Glomerular visceral epithelial cell (primary cell): ENCODE measurements at regions not wholly inside any gene's neighbourhood (a gene's known extent, or its start where the extent isn't known, plus 50 kb on each side); places are given as distances from the start of the nearest gene placed in this dataset.

Experiments used
- DNase-seq: peaks from one replicate; pipeline ENCODE4 v3.0.0-alpha.2; 2016; ENCODE audit errors: extremely low spot score

DNA sequence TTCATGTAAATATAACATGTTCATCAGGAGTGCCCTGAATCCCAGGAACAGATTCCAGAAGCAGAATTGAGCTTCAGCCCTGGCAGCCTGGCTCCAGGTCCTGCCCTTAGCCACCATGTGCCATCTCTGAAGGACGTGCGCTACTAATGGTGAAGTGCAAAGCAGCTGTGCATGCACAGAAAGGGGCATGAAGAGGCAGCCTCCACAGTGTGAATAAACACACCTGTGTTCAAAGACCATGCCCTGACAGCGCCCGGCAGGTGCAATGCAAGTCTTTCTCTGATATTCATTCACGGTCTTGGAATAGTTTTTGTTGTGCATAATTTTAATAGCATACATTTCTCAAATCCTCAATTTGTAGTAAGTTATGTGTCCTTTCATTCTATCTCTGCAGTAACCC is 250.4 kb upstream of the TCERG1L start:
- no peak for DNase-seq

DNA sequence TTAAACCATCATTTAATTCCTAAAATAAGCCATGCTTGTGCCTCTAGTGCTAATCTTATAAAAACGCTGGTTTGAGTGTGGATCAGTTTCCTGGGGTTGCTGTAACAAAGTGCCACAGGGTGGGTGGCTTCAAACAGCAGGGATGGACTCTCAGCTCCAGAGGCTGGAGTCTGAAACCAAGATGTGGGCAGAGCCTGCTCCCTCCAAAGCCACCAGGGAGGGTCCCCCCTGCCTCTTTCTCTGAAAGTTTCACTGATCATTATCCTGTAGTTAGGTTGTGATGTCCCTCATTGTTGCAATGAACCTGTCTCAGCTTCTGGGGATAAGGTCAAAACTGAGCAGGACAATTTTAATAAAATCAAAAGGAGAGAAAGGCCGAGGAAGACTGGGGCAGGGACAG is 251.9 kb upstream of the TCERG1L start:
- DNase-seq = no peak

DNA sequence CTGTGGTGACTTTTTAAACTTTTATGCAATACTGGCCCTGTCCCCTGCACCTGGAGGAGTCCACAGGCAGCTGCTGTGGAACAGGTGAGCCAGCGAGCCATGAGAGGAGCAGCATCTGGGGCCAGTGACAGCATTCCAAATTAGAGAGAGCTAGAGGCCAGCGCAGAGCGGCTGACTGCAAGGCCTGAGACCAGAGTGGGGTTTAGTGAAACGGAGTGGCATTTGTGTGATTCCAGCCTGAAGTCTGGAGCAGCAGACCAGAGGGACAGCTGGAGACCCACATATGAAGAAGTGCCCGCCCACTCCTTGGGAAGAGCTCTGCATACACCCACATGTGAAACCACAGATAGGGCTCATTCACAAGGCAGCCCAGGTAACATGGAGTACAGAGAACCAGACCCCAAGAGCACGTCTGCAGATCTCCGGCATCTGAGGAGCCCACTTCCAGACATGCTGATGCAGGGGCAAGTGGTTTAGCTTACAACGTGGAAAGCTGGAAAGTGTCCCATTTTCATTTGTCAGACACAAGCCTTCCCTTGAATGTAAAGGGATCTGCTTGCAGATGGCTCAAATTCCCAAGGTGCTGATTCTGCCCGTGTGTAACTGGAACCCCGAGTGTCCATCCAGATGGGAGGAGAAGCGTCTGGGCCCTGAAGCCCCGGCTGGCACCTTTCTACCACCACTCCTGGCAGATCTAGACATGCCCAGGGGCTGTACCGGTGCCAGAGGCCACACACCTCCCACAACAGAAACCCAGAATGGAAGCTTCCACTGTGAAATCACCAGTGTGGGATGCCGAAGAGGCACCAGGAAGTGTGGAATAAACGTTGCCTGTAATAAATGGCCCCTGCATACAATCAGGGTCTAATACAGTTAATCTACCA is 256.0 kb upstream of the TCERG1L start:
- DNase-seq = no peak

DNA sequence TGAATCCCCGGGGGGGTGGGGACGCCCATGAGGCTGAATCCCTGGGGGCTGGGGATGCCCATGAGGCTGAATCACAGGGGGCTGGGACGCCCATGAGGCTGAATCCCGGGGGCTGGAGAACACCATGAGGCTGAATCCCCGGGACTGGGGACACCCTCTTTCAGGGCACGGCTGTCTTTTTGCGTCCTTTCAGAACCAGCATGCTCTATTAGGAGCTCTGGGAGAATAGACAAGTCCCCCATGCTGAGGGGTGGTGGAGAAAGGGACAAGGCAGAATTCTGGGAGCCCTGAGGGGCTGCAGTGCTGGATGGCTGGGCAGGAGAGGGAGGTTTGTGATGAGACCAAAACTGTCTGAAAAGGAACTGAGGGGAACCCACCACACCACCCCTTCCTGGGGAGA is 257.3 kb upstream of the TCERG1L start:
- no peak for DNase-seq

DNA sequence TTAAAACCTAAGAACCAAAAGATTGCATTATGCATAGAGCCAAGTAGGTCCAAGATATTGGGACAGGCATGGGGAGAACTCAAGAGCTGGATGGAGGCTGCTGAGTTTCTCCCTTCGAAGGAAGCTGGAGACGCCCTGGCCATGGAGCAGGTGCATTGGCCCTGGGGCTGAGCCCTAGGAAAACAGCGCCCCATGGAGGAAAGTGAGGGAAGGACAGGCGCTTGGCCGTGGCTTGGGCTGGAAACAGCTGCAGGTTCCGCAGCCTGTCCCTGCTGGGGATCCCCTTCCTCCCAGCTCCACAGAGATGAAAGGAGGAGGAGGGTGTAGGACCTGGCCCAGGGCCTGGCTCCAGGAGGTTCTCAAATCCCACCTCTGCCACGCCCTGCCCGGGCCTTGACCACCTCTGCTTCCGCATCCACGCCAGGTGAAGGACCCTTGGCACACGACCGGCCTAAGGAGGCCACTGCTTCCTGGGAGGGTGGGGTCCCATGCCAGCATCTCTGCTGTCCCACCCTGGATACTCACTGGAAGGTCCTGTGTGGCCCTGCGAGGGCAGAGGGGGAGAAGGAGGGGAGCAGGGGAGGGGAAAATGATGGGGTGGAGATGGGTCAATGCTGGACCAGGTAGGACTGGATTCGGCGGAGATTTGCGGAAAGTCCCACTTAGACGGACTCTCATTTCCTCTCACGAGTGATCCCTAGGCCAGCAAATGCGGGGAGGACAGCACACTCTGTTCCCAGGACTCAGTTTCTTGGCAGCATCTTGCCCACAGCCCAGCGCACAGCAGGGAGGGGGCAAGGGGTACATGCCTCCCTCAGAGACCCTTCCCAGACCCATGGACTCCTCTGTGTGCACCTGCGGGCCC is 258.6 kb upstream of the TCERG1L start:
- DNase-seq = no peak

DNA sequence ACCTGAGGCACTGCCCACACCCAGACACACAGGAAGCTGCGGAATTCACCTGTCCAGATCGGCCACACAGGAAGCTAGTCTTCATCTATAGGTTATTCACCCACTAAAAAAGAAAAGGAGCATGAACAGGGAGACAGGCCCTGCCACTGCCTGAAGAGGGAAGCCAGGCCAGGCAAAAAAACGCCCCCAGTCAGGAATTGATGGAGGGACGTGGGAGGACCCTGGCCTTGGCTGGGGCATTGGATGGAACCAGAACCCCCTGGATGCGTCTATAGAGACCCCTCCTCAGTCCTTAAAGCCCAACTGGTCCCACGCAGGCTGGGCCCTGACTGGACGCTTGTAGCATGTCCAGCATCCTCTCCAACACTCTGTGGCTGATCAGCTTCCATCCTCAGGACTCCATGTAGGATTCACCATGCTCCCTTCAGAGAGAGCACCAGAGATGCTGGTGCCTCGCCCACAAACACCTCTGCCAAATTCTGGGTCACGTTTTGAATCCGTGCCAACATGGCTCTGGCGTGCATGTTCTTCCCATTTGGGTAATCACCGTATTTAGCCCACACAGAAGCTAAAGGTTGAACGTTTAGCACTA is 259.3 kb upstream of the TCERG1L start:
- DNase-seq = no peak

DNA sequence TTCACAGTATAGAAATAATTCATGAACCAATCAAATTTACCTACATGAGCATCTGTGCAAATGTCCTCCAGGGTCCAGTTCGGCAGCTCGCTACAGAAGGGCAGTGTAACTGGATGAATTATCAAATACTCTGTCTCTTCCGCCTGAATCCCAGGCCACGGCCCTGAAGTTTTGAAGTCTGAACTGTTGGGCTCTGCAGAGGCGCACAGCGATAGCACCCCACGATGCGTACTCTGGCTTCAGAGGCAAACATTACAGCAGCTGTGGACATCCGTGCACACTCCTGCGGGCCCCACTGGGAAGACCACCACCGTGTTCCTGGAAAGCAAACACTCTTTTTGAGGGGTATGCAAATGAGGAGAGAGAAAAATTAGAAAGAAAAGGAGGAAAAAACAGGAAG is 259.8 kb upstream of the TCERG1L start:
- no peak for DNase-seq

DNA sequence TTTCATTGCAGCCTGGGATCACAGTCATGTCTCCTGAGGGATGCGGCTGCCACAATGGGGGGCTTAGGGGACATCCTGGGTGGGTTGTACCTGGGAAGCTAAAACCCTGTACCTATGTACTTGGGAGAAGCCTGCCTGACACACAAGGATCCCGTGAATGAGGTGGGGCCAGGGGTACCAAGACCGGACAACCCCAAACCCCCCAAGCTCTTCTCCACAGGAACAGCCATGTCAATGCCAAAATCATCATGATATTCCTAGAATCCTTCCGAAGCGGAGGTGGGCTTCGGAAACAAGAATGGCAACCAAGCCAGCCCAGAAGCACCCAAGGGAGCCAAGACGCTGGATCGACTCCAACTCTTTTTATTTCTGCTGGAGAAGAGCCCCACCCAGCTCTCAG is 260.3 kb upstream of the TCERG1L start:
- no peak for DNase-seq

DNA sequence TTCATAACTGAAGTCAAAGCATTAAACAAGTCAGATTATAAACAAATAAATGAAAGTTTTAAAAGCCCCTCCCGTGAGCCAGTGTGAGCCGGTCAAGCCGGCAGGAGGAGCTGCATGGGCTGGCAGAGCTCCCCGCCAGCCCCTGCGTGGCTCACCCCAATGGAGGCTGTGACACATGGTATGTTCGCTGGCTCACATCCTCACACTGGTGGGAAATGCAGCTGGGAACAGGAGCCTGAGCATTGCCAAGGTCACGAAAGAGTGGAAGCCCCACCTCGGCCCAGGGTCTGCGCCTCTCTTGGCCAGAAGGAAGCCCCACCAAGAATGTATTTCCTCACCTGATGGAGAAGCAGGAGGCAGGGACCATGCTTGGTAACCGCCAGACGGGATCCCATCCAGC is 261.7 kb upstream of the TCERG1L start:
- no peak for DNase-seq

DNA sequence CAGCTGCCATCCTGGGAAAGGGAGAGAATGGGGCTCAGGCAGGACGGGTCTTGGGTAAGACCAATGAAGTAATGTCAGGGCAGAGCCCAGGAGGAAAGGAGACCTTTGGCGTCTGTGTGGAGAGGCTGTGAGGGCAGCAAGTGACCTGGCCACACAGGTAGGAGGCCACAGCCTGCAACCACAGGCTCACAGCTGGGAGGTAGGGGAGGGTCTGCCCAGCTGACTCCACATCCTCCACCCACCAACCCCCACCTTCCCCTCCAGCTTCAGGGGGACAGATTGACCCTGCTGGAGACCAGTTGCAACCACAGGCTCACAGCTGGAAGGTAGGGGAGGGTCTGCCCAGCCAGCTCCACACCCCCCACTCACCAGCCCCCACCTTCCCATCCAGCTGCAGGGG is 262.2 kb upstream of the TCERG1L start:
- DNase-seq = no peak

DNA sequence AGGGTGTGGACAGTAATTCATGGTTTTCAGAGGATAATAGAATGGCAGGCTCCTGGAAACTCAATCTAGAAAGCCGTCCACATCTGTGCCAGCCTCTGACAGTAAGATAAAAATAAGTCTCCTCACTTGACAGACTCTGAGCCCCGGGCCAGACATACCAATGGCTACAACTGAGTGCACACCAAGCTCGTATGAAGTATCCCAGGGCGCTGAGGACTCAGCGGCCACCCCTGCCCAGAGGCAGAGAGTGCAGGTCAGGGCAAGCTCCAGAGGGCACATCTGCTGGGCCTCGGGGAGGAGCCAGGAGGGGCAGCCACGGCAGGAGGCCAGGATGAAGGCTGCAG is 262.8 kb upstream of the TCERG1L start:
- no peak for DNase-seq

DNA sequence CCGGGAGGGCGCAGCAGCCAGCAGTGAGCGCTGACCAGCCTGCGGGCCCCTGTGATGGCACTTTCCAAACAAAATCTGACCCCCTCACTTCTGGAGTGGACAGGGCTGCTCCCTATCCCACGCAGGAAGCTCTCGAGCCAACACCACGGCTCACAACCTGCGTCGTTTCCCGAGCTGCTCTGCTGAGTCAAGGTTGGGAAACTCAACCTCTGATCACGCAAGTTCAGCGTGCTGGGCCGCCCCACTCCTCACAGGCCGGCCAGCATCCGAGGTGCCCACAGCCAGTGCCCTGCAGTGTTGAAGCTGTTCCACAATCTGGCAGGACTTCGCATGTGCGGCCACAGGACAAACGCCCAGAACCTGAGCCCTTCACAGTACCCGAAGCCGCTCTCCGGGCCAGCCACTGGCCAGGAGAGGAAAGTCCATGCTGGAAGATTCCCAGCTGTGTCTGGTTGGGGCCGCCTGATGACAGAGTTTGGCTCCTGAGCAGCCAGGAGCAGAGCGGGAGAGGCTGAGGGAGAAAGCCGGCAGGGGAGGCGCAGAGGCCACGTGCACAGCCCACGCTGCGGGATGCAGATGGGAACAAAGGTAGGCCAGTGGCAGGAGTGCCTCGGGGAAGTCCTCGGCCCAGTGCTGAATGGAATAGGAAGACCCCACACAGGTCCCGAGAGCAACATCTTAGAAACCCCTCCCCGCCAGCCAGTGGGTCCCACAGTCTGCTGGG is 263.3 kb upstream of the TCERG1L start:
- no peak for DNase-seq

DNA sequence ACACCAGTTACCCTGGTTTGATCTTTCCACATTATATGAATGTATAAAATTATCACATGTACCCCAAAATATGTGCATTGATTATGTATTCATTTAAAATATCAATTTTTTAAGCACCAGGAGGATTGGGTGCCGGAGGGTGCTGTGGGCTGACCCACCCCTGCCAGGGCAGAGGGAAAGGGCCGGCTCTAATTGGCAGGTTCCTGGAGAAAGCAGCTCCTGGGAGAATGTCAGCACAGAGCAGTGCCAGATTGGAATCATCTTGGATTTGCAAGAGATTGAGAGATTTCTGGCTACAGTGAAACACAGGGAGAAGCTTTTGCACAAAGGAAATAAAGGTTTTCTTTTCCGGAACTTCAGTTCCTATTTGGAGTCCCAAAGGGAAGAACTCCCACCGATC is 264.4 kb upstream of the TCERG1L start:
- no peak for DNase-seq

DNA sequence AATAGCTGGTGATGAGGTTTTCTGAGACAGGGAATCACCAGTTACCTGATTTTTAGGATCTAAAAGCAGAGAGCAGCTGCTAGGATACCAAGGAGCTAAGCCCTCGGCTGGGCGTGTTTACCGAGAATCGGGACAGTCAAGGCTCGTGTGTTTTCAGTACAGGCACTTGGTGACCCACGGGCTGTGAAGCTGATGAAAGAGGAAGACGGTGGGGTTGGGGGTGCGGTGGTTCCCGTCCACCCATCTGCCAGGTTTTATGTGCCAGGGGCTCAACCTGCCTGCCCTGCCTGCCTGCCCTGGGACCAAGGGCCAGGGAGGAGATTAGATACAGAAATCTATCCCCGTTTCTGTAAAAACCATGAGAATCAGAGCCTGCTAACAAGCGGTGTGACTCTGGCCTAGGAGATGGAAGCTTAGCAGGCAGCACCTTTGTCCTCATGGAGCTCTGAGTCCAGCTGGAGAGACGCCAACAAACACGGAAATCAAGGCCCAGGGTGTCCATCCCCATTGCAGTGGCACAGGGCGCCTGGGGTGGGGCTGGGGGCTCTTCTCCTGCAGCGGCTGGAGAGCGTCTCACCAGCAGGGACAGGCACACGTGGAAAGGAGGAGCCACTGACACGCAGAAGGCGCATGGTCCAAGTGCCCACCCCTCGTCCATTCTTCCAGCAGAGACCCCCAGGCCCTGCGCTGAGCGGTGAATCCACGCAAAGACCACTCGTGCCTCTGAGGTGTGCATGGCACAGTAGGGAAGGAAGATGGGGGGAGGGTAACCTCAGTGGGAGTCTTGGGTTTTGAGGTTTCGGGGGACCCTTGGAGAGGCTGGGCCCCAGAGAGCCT is 265.0 kb upstream of the TCERG1L start:
- DNase-seq = no peak

DNA sequence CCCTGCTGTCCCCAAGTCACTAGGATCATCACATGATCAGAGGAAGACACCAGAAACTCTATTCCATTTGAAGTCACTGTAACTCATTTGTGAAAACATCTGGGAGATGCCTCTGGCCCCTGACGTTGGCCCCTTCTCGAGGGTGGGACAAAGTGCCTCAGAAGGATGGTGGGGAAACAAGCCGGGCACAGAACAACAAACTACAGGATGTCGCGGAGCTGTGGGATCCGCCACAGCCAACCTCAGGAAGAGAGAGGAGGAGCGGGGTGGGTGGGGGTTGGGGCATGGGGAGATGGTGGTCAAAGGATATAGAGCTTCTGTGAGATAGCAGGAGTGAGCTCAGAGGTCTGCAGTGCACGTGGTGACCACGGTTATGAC is 265.6 kb upstream of the TCERG1L start:
- DNase-seq = no peak

DNA sequence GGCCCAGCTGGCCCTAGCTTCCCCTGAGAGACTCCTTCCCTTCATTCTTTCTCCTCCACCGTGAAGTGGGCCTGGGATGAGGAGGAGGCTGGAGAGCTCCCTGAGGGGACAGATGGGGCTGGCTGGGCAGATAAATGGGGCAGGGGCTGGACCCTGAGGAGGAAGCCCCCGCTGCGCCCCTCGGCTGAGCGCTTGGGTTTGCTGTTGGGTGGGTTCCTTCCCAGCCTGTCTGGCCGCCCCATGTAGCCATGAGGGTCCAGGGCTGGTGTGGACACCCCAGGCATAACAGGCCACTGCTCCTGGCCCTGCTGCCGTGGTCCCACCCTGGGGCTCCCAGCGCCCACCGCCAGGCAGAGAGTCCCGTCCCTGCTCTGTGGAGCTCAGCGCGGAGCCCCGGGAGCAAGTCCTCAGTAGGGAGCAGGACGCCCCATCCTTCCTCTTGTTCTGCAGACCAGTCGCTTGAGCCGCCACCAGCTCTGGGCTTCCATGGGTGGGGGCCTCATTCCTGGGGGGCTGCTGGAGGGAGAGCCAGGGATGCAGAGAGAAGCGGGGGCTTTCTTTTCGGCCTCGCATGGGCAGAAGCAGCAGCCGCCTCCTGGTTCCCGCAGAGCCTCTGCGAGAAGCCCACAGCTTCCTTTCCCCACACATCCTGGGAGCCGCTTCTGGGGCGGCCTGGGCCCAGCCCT is 266.4 kb upstream of the TCERG1L start:
- no peak for DNase-seq

DNA sequence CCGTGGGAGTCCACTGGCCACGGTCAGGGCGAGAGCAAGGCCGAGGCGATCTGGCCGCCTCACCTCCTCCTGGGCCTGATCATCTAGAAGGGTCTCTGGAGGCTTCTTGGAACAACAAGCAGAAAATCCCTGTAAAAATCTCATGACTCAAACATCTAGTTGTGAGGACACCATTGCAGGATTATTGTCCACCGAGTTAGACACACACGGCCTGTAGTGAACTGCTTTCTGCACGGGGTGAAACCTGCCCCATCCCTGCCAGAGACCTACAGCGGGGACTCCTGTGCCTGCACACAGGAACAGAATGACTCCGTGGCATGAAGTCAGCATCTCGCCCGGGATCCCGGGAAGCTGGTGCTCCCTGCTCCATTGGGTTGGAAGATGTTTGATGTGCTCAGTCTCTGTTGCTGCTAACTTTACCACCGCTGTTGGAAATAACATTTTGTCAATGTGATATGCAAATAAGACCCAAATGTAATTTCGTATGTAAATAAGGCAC is 267.0 kb upstream of the TCERG1L start:
- DNase-seq = no peak

DNA sequence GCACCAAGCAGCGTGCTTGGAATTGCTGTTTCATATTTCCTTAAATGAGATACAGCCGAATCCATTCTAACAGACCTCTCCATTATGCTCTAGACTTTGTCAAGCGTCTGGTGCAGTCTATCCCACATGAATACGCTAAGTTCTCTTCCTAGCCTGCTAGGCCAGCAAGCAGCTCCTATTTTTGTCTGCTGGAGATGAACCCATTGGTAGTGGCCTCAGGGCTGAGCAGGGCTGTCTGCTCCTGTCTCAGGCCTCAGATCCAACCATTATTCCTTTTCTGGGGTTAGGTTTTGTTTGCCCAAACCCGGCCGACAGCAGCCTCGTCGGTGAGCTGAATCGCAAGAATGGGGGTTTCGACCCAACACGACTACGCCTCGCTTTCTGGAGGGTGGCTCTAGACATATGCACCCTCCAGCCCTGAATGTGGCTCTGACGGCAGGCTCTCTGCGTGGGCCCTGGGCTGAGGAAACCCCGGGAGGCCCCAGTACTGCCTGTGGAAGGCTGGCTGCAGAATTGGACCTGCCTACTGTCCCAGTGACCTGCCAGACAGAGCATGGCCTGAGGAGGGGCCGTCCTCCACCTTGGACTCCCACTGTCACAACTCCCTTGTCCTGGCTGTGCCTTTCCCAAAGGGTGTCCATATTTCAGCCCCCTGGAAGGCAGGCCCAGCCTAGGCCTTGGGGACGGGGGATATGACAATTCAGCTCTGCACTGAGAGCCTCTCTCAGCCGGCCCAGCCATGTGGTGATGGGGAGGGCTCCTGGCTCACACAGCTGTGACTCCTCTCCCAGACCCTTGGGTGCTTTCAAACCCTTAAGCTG is 267.9 kb upstream of the TCERG1L start:
- no peak for DNase-seq

DNA sequence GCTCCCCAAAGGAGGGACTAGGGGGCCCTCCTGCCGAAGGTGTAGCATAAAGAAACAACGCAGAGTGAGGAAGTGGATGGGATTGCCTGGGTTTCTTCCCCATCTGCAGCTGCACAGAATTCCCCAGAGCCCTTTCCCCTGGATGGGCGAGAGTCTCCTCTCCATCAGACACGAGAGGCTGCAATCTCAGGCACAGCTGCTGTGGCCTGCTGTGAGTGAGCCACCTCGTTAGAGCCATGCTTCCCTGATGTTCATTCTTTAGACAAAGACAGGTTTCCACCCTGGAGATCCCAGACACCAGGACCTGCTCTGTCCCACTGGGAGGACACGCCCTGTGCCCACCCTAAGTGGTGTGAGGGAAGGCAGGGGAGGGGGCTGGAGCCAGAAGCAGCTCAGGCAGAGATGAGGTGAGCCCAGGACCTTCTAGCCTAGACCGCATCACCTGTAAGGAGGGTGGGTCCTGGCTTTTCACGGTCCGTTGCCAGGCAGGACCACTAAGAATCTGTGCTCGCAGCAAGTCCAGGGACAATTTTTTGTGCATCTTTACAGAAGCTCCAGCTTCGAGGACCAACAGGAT is 268.6 kb upstream of the TCERG1L start:
- DNase-seq = no peak
